SU-DHL-6 (cell line): ENCODE measurements at regions not wholly inside any gene's neighbourhood (a gene's known extent, or its start where the extent isn't known, plus 50 kb on each side); places are given as distances from the start of the nearest gene placed in this dataset.

Experiments
- H2AFZ ChIP-seq: fragments of 200-600 bp; sonication (generic); 2 replicates; pipeline ENCODE4 v1.6.1; 2014; ENCODE audit warnings: low read depth, mild to moderate bottlenecking, moderate library complexity, mixed read lengths, antibody characterized with exemption, low read length; ENCODE audit not compliant: severe bottlenecking
- H3F3A ChIP-seq: fragments of 200-600 bp; shearing (Covaris generic); 2 replicates; pipeline ENCODE4 v1.6.0; 2016; ENCODE audit warnings: antibody characterized with exemption, mild to moderate bottlenecking; ENCODE audit not compliant: insufficient read depth
- H3K27ac ChIP-seq: fragments of 200-600 bp; sonication (generic); 2 replicates; pipeline ENCODE4 v1.5.1; 2016; ENCODE audit warnings: low read depth, mild to moderate bottlenecking, low read length, moderate library complexity, mixed read lengths
- H3K27me3 ChIP-seq: fragments of 200-600 bp; sonication (generic), shearing (Covaris generic); 2 replicates; pipeline ENCODE4 v1.6.0; 2014; ENCODE audit warnings: mild to moderate bottlenecking, low read length
- H3K36me3 ChIP-seq: fragments of 200-600 bp; sonication (generic); 2 replicates; pipeline ENCODE4 v1.6.1; 2014; ENCODE audit warnings: mild to moderate bottlenecking, low read length, mixed read lengths
- H3K4me2 ChIP-seq: fragments of 300-600, 200-600 bp; shearing (Covaris generic), sonication (generic); 2 replicates; pipeline ENCODE4 v1.6.0; 2014; ENCODE audit warnings: low read length, low read depth, mild to moderate bottlenecking; ENCODE audit not compliant: poor library complexity, severe bottlenecking
- H3K4me3 ChIP-seq: fragments of 200-600 bp; sonication (generic); 2 replicates; pipeline ENCODE4 v1.5.1; 2014; ENCODE audit warnings: antibody characterized with exemption, low read length, mild to moderate bottlenecking, mixed read lengths; ENCODE audit not compliant: insufficient read depth, poor library complexity, severe bottlenecking
- H3K79me2 ChIP-seq: fragments of 200-600 bp; sonication (generic); 2 replicates; pipeline ENCODE4 v1.6.1; 2014; ENCODE audit warnings: mild to moderate bottlenecking, low read length, moderate library complexity; ENCODE audit not compliant: insufficient read depth
- H3K9ac ChIP-seq: fragments of 200-600 bp; sonication (generic); 2 replicates; pipeline ENCODE4 v1.7.0; 2014; ENCODE audit warnings: mild to moderate bottlenecking, low read length
- H3K9me2 ChIP-seq: fragments of 200-600 bp; sonication (generic); replicated peaks from 2 replicates; pipeline ENCODE4 v1.6.1; 2014; ENCODE audit warnings: low read length; ENCODE audit not compliant: insufficient read depth
- H3K9me3 ChIP-seq: fragments of 200-600 bp; sonication (generic); 2 replicates; pipeline ENCODE4 v1.6.1; 2014; ENCODE audit warnings: low read length, mixed read lengths; ENCODE audit not compliant: insufficient read depth
- H4K20me1 ChIP-seq: fragments of 200-600 bp; sonication (generic); 2 replicates; pipeline ENCODE4 v1.6.1; 2014; ENCODE audit warnings: low read depth, mild to moderate bottlenecking, antibody characterized with exemption, low read length, moderate library complexity, mixed read lengths
- CTCF ChIP-seq: fragments of 200-600 bp; sonication (generic); IDR thresholded peaks from one replicate; pipeline ENCODE4 v1.5.1; 2017; ENCODE audit warnings: antibody characterized with exemption, mild to moderate bottlenecking, low read length, moderate library complexity; ENCODE audit not compliant: insufficient read depth, poor library complexity, severe bottlenecking
- EZH2phosphoT487 ChIP-seq: fragments of 200-600 bp; sonication (generic), shearing (Covaris generic); conservative IDR thresholded peaks from 2 replicates; pipeline ENCODE4 v1.6.1; 2018; ENCODE audit warnings: mild to moderate bottlenecking, antibody characterized with exemption, low read length, moderate library complexity, mixed read lengths

DNA sequence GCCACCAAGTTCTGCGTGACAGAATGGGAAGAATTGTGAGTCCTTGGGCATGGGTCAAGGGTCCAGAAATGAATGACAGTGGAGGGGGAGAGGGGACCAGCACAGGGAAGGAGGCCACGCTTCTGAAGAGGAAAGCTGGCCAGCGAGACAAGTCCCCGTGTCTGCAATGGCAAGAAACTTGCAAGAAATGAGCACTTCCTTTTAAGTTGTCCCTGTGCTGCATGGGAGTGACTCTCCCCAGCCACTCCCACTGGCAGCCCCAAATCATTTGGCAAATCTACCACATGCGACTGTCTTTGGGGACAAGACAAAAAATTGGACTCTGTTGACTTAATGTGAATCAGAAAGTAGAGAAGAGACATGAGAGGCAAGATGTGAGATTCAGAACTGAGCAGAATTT is 242.2 kb upstream of the RREB1 start:
- Histone ChIP-seq H2AFZ (no peak overlapping the region), H3F3A (no peaks in the 10 kb centered on the region), H3K9me2 (no peaks in the 10 kb centered on the region), H3K9ac (no peak overlapping the region), H3K4me2 (no peak overlapping the region), H3K27ac (no peak overlapping the region), H3K9me3 (no peaks in the 10 kb centered on the region), H3K79me2 (no peaks in the 10 kb centered on the region), H4K20me1 (no peaks in the 10 kb centered on the region), H3K36me3 (no peaks in the 10 kb centered on the region), H3K4me3 (no peak overlapping the region), H3K27me3 (no peaks in the 10 kb centered on the region)
- TF ChIP-seq CTCF (no peak), EZH2phosphoT487 (no peak)

DNA sequence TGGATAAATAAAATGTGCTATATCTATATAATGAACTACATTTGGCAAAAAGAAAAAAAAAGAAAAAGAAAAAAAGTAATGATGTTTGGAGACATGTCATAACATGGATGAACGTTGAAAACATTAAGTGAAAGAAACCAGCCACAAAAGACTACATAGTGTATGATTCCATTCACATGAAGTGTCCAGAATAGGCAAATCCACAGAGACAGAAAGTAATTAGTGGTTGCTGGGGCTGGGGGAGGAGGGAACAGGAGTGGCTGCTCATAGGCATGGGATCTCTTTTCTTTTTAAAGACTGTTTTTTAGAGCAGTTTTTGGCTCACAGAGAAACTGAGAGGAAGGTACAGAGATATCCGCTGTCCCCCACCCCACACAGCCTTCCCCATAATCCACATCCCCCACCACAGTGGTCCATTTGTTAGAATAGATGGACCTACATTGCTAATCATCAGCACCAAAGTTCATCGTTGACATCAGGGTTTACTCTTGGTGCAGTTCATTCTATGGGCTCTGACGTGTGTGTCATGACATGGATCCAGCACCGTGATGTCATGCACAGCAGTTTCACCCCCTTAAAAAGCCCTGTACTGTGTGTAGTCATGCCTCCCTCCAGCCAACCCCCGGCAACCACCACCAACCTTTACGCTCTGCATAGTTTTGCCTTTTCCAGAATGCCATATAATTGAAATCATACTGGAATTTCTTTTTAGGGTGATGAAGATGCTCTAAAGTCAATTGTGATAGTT is 240.9 kb upstream of the RREB1 start:
- Histone ChIP-seq H3K27me3 (no peaks in the 10 kb centered on the region), H3K9ac (no peak overlapping the region), H3K9me3 (no peaks in the 10 kb centered on the region), H2AFZ (no peak overlapping the region), H3K27ac (no peak overlapping the region), H3K9me2 (no peaks in the 10 kb centered on the region), H3K36me3 (no peaks in the 10 kb centered on the region), H3K4me2 (no peak overlapping the region), H3F3A (no peaks in the 10 kb centered on the region), H4K20me1 (no peaks in the 10 kb centered on the region), H3K4me3 (no peak overlapping the region), H3K79me2 (no peaks in the 10 kb centered on the region)
- no peak for TF ChIP-seq EZH2phosphoT487
- no peak for TF ChIP-seq CTCF

DNA sequence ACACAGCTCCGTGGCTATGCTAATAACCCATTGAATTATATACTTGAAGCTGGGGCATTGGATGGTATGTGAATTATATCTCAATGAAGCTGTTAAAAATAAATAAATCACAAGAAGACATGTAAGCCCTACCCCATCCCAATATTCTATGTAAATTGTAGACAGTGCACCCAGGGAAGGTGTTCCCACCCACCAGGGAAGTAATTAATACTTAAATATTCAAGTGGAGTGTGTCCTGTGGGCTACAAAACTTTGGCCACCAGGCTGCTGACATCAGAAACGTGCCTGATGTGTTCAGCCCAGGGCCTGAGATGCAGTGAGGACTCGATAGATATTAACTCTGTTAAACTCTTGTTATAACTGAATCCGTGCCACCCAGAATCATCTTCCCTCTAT is 240.4 kb upstream of the RREB1 start:
- no peaks in the 10 kb centered on the region for H3K27me3 ChIP-seq
- no peaks in the 10 kb centered on the region for H3K79me2 ChIP-seq
- no peak overlapping the region for H3K27ac ChIP-seq
- H2AFZ ChIP-seq: no peak overlapping the region
- no peaks in the 10 kb centered on the region for H4K20me1 ChIP-seq
- no peaks in the 10 kb centered on the region for H3F3A ChIP-seq
- no peaks in the 10 kb centered on the region for H3K9me2 ChIP-seq
- no peaks in the 10 kb centered on the region for H3K36me3 ChIP-seq
- TF ChIP-seq EZH2phosphoT487 (no peak), CTCF (no peak)
- H3K4me2 ChIP-seq: no peak overlapping the region
- H3K9ac ChIP-seq: no peak overlapping the region
- H3K4me3 ChIP-seq: no peak overlapping the region
- H3K9me3 ChIP-seq: no peaks in the 10 kb centered on the region
